Fibroblast of the aortic adventitia (primary cell): ENCODE measurements at regions not wholly inside any gene's neighbourhood (a gene's known extent, or its start where the extent isn't known, plus 50 kb on each side); places are given as distances from the start of the nearest gene placed in this dataset.
"Not testable (repeated sequence)": the region's sequence is repeated elsewhere in the genome, so short reads cannot be mapped to it uniquely, and the experiment has no call there.

ENCODE experiments used
- DNase-seq: peaks from one replicate; pipeline ENCODE4 v3.0.0-alpha.2; 2010; ENCODE audit warnings: low read depth
- H3K4me3 ChIP-seq: 2 replicates; pipeline ENCODE4 v1.5.1; 2011; ENCODE audit warnings: low read depth, mild to moderate bottlenecking, control low read depth, low read length, moderate library complexity
- TF ChIP-seq, protein P1 (sequence below): IDR thresholded peaks from 2 replicates; pipeline ENCODE4 v1.5.1; 2011; ENCODE audit warnings: mild to moderate bottlenecking, low read length, control low read depth, inconsistent platforms; ENCODE audit not compliant: insufficient read depth

DNA sequence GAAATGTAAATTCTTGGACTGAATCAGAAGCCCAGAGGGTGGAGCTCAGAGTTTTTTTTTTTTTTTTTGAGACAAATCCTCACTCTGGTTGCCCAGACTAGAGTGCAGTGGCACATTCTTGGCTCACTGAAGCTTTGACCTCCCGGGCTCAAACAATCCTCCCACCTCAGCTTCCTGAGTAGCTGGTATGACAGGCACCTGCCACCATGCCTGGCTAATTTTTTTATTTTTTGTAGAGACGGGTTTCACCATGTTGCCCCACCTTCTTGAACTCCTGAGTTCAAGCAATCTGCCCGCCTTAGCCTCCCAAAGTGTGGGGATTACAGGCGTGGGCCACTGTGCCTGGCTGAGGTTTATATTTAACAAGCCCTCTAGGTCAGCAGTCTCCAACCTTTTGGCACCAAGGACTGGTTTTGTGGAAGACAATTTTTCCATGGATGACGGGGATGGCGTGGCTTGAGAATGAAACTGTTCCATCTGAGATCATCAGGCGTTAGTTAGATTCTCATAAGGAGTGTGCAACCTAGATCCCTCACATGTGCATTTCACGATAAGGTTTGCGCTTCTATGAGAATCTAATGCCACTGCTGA, 76.7 kb downstream of the FHIP1A start:
- no peak for DNase-seq
- TF ChIP-seq, protein P1, sequence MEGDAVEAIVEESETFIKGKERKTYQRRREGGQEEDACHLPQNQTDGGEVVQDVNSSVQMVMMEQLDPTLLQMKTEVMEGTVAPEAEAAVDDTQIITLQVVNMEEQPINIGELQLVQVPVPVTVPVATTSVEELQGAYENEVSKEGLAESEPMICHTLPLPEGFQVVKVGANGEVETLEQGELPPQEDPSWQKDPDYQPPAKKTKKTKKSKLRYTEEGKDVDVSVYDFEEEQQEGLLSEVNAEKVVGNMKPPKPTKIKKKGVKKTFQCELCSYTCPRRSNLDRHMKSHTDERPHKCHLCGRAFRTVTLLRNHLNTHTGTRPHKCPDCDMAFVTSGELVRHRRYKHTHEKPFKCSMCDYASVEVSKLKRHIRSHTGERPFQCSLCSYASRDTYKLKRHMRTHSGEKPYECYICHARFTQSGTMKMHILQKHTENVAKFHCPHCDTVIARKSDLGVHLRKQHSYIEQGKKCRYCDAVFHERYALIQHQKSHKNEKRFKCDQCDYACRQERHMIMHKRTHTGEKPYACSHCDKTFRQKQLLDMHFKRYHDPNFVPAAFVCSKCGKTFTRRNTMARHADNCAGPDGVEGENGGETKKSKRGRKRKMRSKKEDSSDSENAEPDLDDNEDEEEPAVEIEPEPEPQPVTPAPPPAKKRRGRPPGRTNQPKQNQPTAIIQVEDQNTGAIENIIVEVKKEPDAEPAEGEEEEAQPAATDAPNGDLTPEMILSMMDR: no peak
- no peak overlapping the region for H3K4me3 ChIP-seq

DNA sequence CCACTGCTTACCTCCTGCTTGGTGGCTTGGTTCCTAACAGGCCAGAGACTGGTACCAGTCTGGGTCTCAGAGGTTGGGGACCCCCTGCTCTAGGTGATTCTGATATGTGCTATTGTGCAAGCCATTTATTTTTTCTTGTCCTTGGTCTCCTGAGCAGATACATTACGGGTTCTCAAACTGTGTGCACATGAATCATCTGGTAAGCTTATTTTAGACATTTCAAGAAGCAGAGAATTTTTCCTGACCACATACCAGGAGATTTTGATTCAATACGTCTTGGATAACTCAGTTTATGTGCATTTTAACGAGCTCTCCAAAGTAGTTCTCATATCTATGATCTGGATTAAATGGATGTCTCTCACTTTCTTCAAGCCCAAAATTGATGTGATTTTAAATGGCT, 77.2 kb downstream of the FHIP1A start:
- TF ChIP-seq, protein P1: no peak
- peak; percentile 32 for DNase-seq
- no peak overlapping the region for H3K4me3 ChIP-seq

DNA sequence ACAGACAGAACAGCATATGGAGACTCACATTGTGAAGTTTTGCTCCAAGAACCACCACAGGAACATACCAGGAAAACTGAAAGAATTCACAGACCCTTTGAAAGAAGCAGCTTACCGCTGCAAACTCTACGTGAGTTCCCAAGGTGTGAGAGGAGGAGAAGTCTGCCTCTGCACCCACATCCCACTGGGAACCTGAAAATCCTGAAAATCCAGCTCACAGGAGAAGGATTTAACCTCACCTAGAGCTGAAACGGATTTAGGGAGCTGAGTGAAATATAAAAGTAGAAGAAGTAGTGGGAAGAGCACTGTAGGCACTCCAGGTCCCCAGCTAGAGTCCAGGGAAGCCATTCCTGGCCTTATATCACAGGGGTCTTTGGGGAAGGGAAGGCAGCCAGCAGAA, 80.0 kb downstream of the FHIP1A start:
- H3K4me3 ChIP-seq: no peak overlapping the region
- DNase-seq: no peak

DNA sequence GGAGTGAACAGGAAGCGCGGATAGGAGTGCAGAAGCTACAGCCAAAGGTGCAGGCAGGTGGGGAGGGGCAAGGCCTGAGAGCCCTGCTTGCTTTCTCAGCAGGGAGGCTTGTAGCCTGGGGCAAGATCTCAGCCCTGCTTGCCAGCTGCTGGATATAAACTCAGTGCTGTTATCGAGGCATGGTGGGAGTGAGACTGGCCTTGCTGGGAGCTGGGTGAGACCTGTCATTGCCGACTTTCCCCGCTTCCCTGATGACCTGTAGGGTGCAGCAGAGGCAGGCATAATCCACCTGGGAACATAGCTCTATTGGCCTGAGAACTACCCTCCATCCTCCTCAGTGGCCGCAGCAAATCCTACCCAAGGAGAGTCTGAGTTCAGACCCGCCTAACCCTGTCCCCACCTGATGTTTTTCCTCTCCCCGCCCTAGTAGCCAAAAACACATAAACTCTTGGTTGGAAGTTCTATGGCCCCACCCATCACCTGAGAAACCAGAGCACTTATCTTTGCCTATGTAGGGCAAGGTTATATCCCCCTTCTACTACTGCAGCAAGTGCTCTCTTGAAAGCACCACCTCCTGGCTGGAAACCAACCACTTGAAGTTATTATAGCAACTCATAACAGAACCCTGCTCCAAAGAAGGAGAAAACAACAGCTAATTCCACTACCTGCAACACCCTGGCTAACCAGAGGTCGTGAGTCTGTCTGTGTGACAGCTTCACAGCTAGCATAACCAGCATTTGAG, 80.7 kb downstream of the FHIP1A start:
- TF ChIP-seq, protein P1: no peak
- no peak overlapping the region for H3K4me3 ChIP-seq
- DNase-seq: no peak

More for the DNA sequence above, 80.0 kb downstream of the FHIP1A start:
- TF ChIP-seq, protein P1: no peak

DNA sequence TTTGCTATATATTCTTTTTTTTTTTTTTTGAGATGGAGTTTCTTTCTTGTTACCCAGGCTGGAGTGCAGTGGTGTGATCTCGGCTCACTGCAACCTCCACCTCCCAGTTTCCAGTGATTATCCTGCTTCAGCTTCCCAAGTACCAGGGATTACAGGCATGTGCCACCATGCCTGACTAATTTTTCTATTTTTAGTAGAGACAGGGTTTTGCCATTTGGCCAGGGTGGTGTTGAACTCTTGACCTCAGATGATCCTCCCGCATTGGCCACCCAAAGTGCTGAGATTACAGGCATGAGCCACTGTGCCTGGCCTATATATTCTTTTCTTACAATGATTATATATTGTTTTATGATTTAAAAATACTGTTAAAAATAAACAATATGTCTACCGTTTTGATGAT, 86.6 kb downstream of the FHIP1A start:
- H3K4me3 ChIP-seq, DNase-seq: not testable (repeated sequence)

DNA sequence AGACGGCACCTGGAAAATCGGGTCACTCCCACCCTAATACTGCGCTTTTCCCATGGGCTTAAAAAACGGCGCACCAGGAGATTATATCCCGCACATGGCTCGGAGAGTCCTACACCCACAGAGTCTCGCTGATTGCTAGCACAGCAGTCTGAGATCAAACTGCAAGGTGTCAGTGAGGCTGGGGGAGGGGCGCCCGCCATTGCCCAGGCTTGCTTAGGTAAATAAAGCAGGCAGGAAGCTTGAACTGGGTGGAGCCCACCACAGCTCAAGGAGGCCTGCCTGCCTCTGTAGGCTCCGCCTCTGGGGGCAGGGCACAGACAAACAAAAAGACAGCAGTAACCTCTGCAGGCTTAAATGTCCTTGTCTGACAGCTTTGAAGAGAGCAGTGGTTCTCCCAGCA, 102.6 kb downstream of the FHIP1A start:
- DNase-seq, H3K4me3 ChIP-seq: not testable (repeated sequence)

DNA sequence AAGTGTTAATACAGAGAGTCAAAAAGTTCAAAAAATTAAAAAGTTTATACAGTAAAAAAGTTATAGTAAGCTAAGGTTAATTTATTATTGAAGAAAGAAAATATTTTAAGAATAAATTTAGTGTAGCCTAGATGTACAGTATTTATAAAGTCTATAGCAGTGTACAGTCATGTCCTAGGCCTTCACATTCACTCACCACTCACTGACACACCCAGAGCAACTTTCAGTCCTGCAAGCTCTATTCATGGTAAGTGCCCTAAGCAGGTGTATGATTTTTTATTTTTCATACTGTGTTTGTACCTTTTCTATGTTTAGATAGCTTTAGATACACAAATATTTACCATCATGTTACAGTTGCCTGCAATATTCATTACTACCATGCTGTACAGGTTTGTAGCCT, 108.9 kb downstream of the FHIP1A start:
- TF ChIP-seq, protein P1: no peak
- H3K4me3 ChIP-seq: no peak overlapping the region
- no peak for DNase-seq

DNA sequence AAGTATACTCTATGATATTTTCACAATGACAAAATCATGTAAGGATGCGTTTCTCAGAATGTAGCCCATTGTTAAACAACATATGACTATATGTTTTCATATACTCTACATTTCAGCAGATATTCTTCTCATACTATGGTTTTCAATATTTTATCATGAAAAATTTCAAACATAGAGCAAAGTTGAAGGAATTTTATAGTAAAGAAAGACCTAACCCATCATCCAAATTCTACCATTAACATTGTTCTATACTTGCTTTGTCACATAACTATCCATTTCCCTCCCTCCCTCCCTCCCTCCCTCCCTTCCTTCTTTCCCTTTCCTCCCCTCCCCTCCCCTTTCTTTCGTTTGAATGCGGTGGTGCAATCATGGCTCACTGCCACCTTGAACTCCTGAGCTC, 109.4 kb downstream of the FHIP1A start:
- no peak for DNase-seq
- TF ChIP-seq, protein P1: no peak
- H3K4me3 ChIP-seq: no peak overlapping the region
